ENCODE measurements at regions not wholly inside any gene's neighbourhood (a gene's known extent, or its start where the extent isn't known, plus 50 kb on each side); places are given as distances from the start of the nearest gene placed in this dataset.

DNA sequence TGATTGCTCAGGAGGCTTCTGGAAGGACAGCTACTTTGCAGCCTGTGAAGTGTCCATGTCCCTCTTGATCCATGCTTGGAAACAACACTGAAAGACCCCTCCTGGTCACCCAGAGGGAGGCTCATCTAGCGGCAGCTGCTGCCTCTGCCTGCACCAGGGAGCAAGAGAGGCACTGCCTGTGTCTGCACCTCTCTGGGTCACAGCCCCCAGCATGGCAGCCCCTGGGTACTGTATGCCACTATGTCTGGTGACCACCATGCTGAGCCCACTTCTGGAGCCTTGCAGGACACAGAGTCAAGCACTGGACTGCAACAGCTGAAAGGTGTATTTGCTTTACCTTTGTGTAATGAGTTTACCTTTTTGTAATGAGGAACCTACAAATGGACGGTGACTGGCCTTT is 186.3 kb upstream of the MYT1L start:
- Histone ChIP-seq H4K20me1 (ENCODE audit: insufficient read depth, low read length) (no peaks in the 10 kb centered on the region), H3K36me3 (replicated peaks; ENCODE audit: low read depth, low read length) (no peaks in the 10 kb centered on the region), H3K4me2 (ENCODE audit: low read length) (no peak overlapping the region), H3K9ac (ENCODE audit: low read length) (no peak overlapping the region), H2AFZ (ENCODE audit: low read depth, low read length) (no peak overlapping the region), H3K27ac (ENCODE audit: low read length) (no peak overlapping the region), H3K27me3 (ENCODE audit: low read depth, low read length) (no peaks in the 10 kb centered on the region), H3K79me2 (ENCODE audit: low read length) (no peaks in the 10 kb centered on the region), H3K9me3 (ENCODE audit: insufficient read depth, low read length) (no peaks in the 10 kb centered on the region), H3K4me3 (ENCODE audit: low read length) (no peak overlapping the region), H3K4me1 (ENCODE audit: low read length) (no peaks in the 10 kb centered on the region)
- no peak for TF ChIP-seq EZH2phosphoT487 (IDR thresholded peaks at IDR 0.05; ENCODE audit: low read depth)
- TF ChIP-seq, protein P1, sequence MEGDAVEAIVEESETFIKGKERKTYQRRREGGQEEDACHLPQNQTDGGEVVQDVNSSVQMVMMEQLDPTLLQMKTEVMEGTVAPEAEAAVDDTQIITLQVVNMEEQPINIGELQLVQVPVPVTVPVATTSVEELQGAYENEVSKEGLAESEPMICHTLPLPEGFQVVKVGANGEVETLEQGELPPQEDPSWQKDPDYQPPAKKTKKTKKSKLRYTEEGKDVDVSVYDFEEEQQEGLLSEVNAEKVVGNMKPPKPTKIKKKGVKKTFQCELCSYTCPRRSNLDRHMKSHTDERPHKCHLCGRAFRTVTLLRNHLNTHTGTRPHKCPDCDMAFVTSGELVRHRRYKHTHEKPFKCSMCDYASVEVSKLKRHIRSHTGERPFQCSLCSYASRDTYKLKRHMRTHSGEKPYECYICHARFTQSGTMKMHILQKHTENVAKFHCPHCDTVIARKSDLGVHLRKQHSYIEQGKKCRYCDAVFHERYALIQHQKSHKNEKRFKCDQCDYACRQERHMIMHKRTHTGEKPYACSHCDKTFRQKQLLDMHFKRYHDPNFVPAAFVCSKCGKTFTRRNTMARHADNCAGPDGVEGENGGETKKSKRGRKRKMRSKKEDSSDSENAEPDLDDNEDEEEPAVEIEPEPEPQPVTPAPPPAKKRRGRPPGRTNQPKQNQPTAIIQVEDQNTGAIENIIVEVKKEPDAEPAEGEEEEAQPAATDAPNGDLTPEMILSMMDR (IDR thresholded peaks at IDR 0.05; ENCODE audit: low read depth, low read length), result no peak

DNA sequence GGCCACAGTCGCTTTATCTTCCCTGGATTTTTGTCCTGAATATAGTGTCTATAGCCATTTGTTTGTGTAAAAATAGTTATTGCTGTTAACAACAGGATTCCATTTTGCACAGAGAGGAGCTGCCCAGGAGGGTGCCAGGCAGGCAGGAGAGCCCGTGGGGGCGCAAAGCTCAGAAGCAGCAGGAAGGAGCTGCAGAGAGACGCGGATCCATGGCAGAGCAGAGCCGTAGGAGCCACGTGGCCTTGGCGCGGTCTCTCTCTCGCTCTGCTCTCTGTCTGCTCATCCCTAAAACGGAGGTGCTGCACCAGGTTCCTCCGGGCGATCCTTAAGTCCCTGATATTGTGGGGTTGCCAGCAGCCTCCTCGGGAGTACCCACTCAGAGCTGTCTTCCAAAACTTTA is 185.3 kb upstream of the MYT1L start:
- H3K27me3 ChIP-seq (ENCODE audit: low read depth, low read length), result no peaks in the 10 kb centered on the region
- no peak overlapping the region for H3K27ac ChIP-seq (ENCODE audit: low read length)
- no peaks in the 10 kb centered on the region for H3K36me3 ChIP-seq (replicated peaks; ENCODE audit: low read depth, low read length)
- H4K20me1 ChIP-seq (ENCODE audit: insufficient read depth, low read length), result no peaks in the 10 kb centered on the region
- no peak overlapping the region for H2AFZ ChIP-seq (ENCODE audit: low read depth, low read length)
- no peaks in the 10 kb centered on the region for H3K79me2 ChIP-seq (ENCODE audit: low read length)
- no peak overlapping the region for H3K9ac ChIP-seq (ENCODE audit: low read length)
- TF ChIP-seq EZH2phosphoT487 (IDR thresholded peaks at IDR 0.05; ENCODE audit: low read depth), result no peak
- TF ChIP-seq, protein P1 (IDR thresholded peaks at IDR 0.05; ENCODE audit: low read depth, low read length), result no peak
- no peak overlapping the region for H3K4me2 ChIP-seq (ENCODE audit: low read length)
- no peak overlapping the region for H3K4me3 ChIP-seq (ENCODE audit: low read length)
- no peaks in the 10 kb centered on the region for H3K9me3 ChIP-seq (ENCODE audit: insufficient read depth, low read length)
- no peaks in the 10 kb centered on the region for H3K4me1 ChIP-seq (ENCODE audit: low read length)

DNA sequence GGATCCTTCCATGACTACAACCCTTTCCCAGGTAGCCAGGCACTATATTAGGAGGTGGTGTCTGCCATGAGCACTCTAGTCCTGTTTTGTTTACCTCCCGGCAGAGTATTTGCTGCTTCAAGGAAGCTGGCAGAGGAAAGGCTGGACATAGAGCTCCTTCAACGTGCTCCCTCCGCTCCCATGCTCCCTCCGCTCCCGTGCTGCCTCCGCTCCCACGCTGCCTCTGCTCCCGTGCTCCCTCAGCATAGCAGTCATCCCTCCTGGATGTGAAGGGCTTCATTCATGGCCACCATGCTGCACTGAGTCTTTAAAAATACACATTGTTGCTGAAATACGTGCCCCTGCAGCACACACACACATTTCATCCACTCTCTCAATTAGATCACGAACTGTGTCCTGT is 181.9 kb upstream of the MYT1L start:
- Histone ChIP-seq H3K36me3 (replicated peaks; ENCODE audit: low read depth, low read length) (no peaks in the 10 kb centered on the region), H4K20me1 (ENCODE audit: insufficient read depth, low read length) (no peaks in the 10 kb centered on the region), H3K4me3 (ENCODE audit: low read length) (no peak overlapping the region), H3K4me1 (ENCODE audit: low read length) (no peaks in the 10 kb centered on the region), H3K9ac (ENCODE audit: low read length) (no peak overlapping the region), H3K4me2 (ENCODE audit: low read length) (no peak overlapping the region), H2AFZ (ENCODE audit: low read depth, low read length) (no peak overlapping the region), H3K79me2 (ENCODE audit: low read length) (no peaks in the 10 kb centered on the region), H3K27me3 (ENCODE audit: low read depth, low read length) (no peaks in the 10 kb centered on the region), H3K27ac (ENCODE audit: low read length) (no peak overlapping the region), H3K9me3 (ENCODE audit: insufficient read depth, low read length) (no peaks in the 10 kb centered on the region)
- TF ChIP-seq, protein P1 (IDR thresholded peaks at IDR 0.05; ENCODE audit: low read depth, low read length), result no peak
- TF ChIP-seq EZH2phosphoT487 (IDR thresholded peaks at IDR 0.05; ENCODE audit: low read depth), result no peak

DNA sequence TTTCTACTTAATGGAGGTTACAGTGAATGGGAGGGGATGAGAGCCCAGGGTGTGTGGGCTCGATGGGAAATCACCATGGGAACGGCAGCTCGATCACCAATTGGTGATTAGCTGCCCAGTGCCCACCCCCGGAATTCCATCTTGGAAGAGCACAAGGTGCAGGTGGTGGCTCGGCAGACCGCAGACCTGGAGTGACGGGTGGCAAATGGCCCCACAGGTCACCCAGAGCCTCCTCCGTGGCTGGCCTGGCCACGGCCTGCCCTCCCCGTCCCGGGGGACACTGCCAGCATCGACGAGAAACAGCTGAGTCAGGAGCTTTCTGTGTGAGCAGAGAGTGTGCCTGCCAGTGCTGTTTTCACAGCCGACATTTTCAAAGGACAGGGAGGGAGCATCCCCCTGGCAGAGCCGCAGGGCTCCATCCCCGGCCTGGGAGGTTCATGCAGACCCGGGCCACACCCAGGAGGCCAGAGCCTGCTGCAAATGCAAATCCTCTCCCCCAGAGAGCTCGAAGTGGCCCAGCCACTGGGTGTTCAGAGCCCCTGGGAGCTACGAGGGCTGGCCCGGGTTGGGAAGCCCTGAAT is 176.4 kb upstream of the MYT1L start:
- no peaks in the 10 kb centered on the region for H3K27me3 ChIP-seq (ENCODE audit: low read depth, low read length)
- H3K27ac ChIP-seq (ENCODE audit: low read length), result no peak overlapping the region
- H3K4me3 ChIP-seq (ENCODE audit: low read length), result no peak overlapping the region
- no peaks in the 10 kb centered on the region for H3K36me3 ChIP-seq (replicated peaks; ENCODE audit: low read depth, low read length)
- peaks cover 8% of the 10 kb centered on the region for H3K4me1 ChIP-seq (ENCODE audit: low read length)
- TF ChIP-seq, protein P1 (IDR thresholded peaks at IDR 0.05; ENCODE audit: low read depth, low read length), result no peak
- no peak for TF ChIP-seq EZH2phosphoT487 (IDR thresholded peaks at IDR 0.05; ENCODE audit: low read depth)
- H4K20me1 ChIP-seq (ENCODE audit: insufficient read depth, low read length), result no peaks in the 10 kb centered on the region
- H3K9me3 ChIP-seq (ENCODE audit: insufficient read depth, low read length), result no peaks in the 10 kb centered on the region
- H2AFZ ChIP-seq (ENCODE audit: low read depth, low read length), result no peak overlapping the region
- no peak overlapping the region for H3K4me2 ChIP-seq (ENCODE audit: low read length)
- H3K9ac ChIP-seq (ENCODE audit: low read length), result no peak overlapping the region
- no peaks in the 10 kb centered on the region for H3K79me2 ChIP-seq (ENCODE audit: low read length)
